CD14-positive monocyte (primary cell): ENCODE measurements at regions not wholly inside any gene's neighbourhood (a gene's known extent, or its start where the extent isn't known, plus 50 kb on each side); places are given as distances from the start of the nearest gene placed in this dataset.

Experiments
- DNase-seq, 3 donors: peaks; one replicate each; pipeline ENCODE4 v3.0.0-alpha.2; 2011 to 2022
- H2AFZ ChIP-seq: 2 replicates; pipeline ENCODE4 v1.6.0; 2012; ENCODE audit warnings: mild to moderate bottlenecking, low read depth, low read length, inconsistent platforms; ENCODE audit not compliant: insufficient read depth, poor library complexity, severe bottlenecking
- H3K27ac ChIP-seq, 2 donors: 1 replicate in 1 of 2; 2 replicates in 1 of 2; pipeline ENCODE4 v1.5.1; 2012 to 2013; ENCODE audit warnings: low read length in 2 of 2, control low read depth in 1 of 2, inconsistent platforms in 1 of 2, low read depth in 1 of 2, mild to moderate bottlenecking in 1 of 2
- H3K27me3 ChIP-seq, 2 donors: one replicate each; pipeline versions ENCODE4 v1.6.0 to v1.6.1; 2011 to 2013; ENCODE audit warnings: low read length in 2 of 2; ENCODE audit not compliant: control insufficient read depth in 2 of 2, insufficient read depth in 2 of 2
- H3K36me3 ChIP-seq, 2 donors: replicated peaks in 1 of 2; 1 replicate in 1 of 2; 2 replicates in 1 of 2; pipeline versions ENCODE4 v1.5.1 to v1.6.1; 2012 to 2013; ENCODE audit warnings: low read length in 2 of 2, control low read depth in 1 of 2, inconsistent platforms in 1 of 2, mild to moderate bottlenecking in 1 of 2; ENCODE audit not compliant: insufficient read depth in 2 of 2, control insufficient read depth in 1 of 2
- H3K4me1 ChIP-seq, 2 donors: 1 replicate in 1 of 2; 2 replicates in 1 of 2; pipeline versions ENCODE4 v1.5.1 to v1.6.1; 2012 to 2013; ENCODE audit warnings: low read length in 2 of 2, control low read depth in 1 of 2, inconsistent platforms in 1 of 2, mild to moderate bottlenecking in 1 of 2, moderate library complexity in 1 of 2; ENCODE audit not compliant: insufficient read depth in 2 of 2, control insufficient read depth in 1 of 2
- H3K4me2 ChIP-seq: replicated peaks from 2 replicates; pipeline ENCODE3; 2012; ENCODE audit warnings: low read length, moderate library complexity, mild to moderate bottlenecking; ENCODE audit not compliant: poor library complexity, severe bottlenecking; ENCODE audit errors: extremely low read depth
- H3K4me3 ChIP-seq, 3 experiments: fragments of 200-600 bp in 1 of 3; sonication (generic) in 1 of 3; replicated peaks in 1 of 3; 1 replicate in 2 of 3; 2 replicates in 1 of 3; pipeline ENCODE4 v1.5.1; 2011 to 2013; ENCODE audit warnings: low read length in 3 of 3, mild to moderate bottlenecking in 3 of 3, control low read depth in 2 of 3, low read depth in 2 of 3, inconsistent platforms in 1 of 3, moderate library complexity in 1 of 3
- H3K79me2 ChIP-seq: 2 replicates; pipeline ENCODE4 v1.6.0; 2012; ENCODE audit warnings: mild to moderate bottlenecking, control low read depth, inconsistent platforms, low read length, moderate library complexity; ENCODE audit not compliant: insufficient read depth
- H3K9ac ChIP-seq: 2 replicates; pipeline ENCODE4 v1.6.0; 2017; ENCODE audit warnings: low read length, mild to moderate bottlenecking; ENCODE audit not compliant: insufficient read depth, poor library complexity, severe bottlenecking
- H3K9me3 ChIP-seq, 2 donors: replicated peaks in 1 of 2; 1 replicate in 1 of 2; 2 replicates in 1 of 2; pipeline versions ENCODE4 v1.5.1 to v1.6.1; 2012 to 2013; ENCODE audit warnings: low read length in 2 of 2, control low read depth in 1 of 2; ENCODE audit not compliant: control insufficient read depth in 1 of 2, insufficient read depth in 1 of 2
- H4K20me1 ChIP-seq: 2 replicates; pipeline ENCODE4 v1.6.0; 2012; ENCODE audit warnings: mild to moderate bottlenecking, low read length, control low read depth, moderate library complexity; ENCODE audit not compliant: insufficient read depth
- H3K27ac Mint-ChIP-seq, 7 donors: one replicate each; pipeline ENCODE4 v1.8.0; 2020; ENCODE audit warnings: mild to moderate bottlenecking in 7 of 7, mixed read lengths in 7 of 7, moderate library complexity in 6 of 7, inconsistent platforms in 2 of 7
- H3K27me3 Mint-ChIP-seq, 3 donors: one replicate each; pipeline ENCODE4 v1.8.0; 2021 to 2022; ENCODE audit warnings: low read depth in 3 of 3, mild to moderate bottlenecking in 3 of 3, mixed read lengths in 3 of 3, moderate library complexity in 3 of 3, inconsistent platforms in 1 of 3
- H3K36me3 Mint-ChIP-seq, 2 donors: one replicate each; pipeline ENCODE4 v1.8.0; 2020; ENCODE audit warnings: mixed read lengths in 2 of 2, inconsistent platforms in 1 of 2, mild to moderate bottlenecking in 1 of 2
- H3K4me1 Mint-ChIP-seq: one replicate; pipeline ENCODE4 v1.8.0; 2020; ENCODE audit warnings: mild to moderate bottlenecking, mixed read lengths
- H3K4me3 Mint-ChIP-seq, 2 donors: one replicate each; pipeline ENCODE4 v1.8.0; 2020; ENCODE audit warnings: mild to moderate bottlenecking in 2 of 2, mixed read lengths in 2 of 2, moderate library complexity in 1 of 2
- H3K9me3 Mint-ChIP-seq, 7 donors: one replicate each; pipeline ENCODE4 v1.8.0; 2020 to 2022; ENCODE audit warnings: mixed read lengths in 7 of 7, mild to moderate bottlenecking in 6 of 7, moderate library complexity in 6 of 7, inconsistent platforms in 2 of 7
- WGBS: methylation state at CpG from one replicate; pipeline ENCODE4 v1.1.5; 2013; ENCODE audit warnings: missing lambda C conversion rate; ENCODE audit not compliant: insufficient coverage; 5-methylcytosine and 5-hydroxymethylcytosine counted together
- intact Hi-C, 2 donors: fragments of 100-400 bp; cut with micrococcal nuclease; formaldehyde crosslinking; loops; one replicate each; pipeline versions ENCODE4 v1.15.0 to v1.15.1; 2023
- TF ChIP-seq, protein P1 (sequence below): fragments of 200-600 bp; IDR thresholded peaks from one replicate; pipeline ENCODE4 v1.8.0; 2022; ENCODE audit warnings: antibody characterized with exemption, mild to moderate bottlenecking

DNA sequence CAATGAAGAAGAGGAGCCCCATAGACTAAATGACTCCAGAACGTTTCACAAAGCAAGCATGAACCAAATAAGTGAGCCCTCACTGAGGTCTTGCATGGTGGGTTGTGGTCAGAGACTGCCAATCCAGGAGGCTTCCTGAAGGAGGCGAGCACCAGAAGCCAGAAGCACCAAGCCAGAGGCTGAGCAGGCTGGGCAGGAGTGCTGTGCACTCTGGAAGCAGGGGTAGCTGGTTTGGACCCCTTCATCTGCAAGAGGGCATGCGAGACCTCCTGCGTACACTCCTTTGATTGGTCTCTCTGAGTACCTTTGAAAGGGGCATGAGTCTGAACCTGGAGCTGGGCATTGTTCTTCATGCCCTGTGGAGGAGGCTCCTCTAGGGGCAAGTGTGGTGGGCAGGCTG, 192.5 kb downstream of the HAUS1 start:
- Histone ChIP-seq H2AFZ (no peak overlapping the region), H3K4me1 (peaks cover 10 to 15% of the 10 kb centered on the region in 2 donors), H3K79me2 (no peaks in the 10 kb centered on the region), H3K9ac (no peak overlapping the region), H3K27me3 (peaks cover 0 to 3% of the 10 kb centered on the region in 2 donors), H4K20me1 (no peaks in the 10 kb centered on the region), H3K4me3 (no peak overlapping the region), H3K36me3 (no peaks in the 10 kb centered on the region), H3K27ac (no peak overlapping the region), H3K4me2 (no peak overlapping the region), H3K9me3 (no peaks in the 10 kb centered on the region)
- 100% methylated on average over 3 of the region's 4 CpGs for WGBS
- no peak for DNase-seq
- peaks cover 12% of the 10 kb centered on the region for H3K4me1 Mint-ChIP-seq
- TF ChIP-seq, protein P1, sequence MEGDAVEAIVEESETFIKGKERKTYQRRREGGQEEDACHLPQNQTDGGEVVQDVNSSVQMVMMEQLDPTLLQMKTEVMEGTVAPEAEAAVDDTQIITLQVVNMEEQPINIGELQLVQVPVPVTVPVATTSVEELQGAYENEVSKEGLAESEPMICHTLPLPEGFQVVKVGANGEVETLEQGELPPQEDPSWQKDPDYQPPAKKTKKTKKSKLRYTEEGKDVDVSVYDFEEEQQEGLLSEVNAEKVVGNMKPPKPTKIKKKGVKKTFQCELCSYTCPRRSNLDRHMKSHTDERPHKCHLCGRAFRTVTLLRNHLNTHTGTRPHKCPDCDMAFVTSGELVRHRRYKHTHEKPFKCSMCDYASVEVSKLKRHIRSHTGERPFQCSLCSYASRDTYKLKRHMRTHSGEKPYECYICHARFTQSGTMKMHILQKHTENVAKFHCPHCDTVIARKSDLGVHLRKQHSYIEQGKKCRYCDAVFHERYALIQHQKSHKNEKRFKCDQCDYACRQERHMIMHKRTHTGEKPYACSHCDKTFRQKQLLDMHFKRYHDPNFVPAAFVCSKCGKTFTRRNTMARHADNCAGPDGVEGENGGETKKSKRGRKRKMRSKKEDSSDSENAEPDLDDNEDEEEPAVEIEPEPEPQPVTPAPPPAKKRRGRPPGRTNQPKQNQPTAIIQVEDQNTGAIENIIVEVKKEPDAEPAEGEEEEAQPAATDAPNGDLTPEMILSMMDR, result no peak
- no peaks in the 10 kb centered on the region for H3K36me3 Mint-ChIP-seq
- H3K27ac Mint-ChIP-seq, result no peak overlapping the region
- intact Hi-C loops, result no loop called here
- peaks cover 4 to 15% (median 6%) of the 10 kb centered on the region in 3 donors for H3K27me3 Mint-ChIP-seq
- no peak overlapping the region for H3K4me3 Mint-ChIP-seq
- no peaks in the 10 kb centered on the region for H3K9me3 Mint-ChIP-seq

DNA sequence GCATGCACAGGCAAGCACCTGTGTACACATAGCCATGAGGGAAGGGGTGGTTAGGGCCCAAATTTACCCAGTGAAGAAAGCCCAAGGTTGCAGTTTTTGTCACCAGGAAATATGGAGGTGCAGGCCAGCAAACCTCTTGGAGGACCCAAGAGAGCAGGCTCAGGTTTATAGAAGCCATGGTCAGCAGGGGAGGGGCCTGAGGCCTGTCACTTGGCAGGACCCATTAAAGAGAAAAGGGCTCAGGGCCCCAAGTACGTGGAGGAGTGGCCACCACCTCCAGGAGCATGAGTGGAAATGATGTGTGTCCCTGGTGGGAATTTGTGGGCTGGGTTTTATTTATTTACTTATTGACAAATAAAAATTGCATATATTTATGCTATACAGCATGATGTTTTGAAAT, 192.9 kb downstream of the HAUS1 start:
- Histone ChIP-seq H3K9me3 (no peaks in the 10 kb centered on the region), H3K36me3 (no peaks in the 10 kb centered on the region), H3K27me3 (peaks cover 0 to 3% of the 10 kb centered on the region in 2 donors), H3K9ac (no peak overlapping the region), H2AFZ (no peak overlapping the region), H3K4me1 (peaks cover 10 to 13% of the 10 kb centered on the region in 2 donors), H3K79me2 (no peaks in the 10 kb centered on the region), H3K4me2 (no peak overlapping the region), H3K4me3 (no peak overlapping the region), H4K20me1 (no peaks in the 10 kb centered on the region), H3K27ac (no peak overlapping the region)
- no peak overlapping the region for H3K4me3 Mint-ChIP-seq
- no peak for DNase-seq
- H3K4me1 Mint-ChIP-seq, result peaks cover 12% of the 10 kb centered on the region
- H3K36me3 Mint-ChIP-seq, result no peaks in the 10 kb centered on the region
- intact Hi-C loops, result no loop called here
- no peaks in the 10 kb centered on the region for H3K9me3 Mint-ChIP-seq
- no peak overlapping the region for H3K27ac Mint-ChIP-seq
- TF ChIP-seq, protein P1, result no peak
- no CpG with 5 or more reads among the region's 1 CpG for WGBS
- H3K27me3 Mint-ChIP-seq, result peaks cover 6 to 18% (median 6%) of the 10 kb centered on the region in 3 donors
